ENCODE measurements at regions not wholly inside any gene's neighbourhood (a gene's known extent, or its start where the extent isn't known, plus 50 kb on each side); places are given as distances from the start of the nearest gene placed in this dataset.

DNA sequence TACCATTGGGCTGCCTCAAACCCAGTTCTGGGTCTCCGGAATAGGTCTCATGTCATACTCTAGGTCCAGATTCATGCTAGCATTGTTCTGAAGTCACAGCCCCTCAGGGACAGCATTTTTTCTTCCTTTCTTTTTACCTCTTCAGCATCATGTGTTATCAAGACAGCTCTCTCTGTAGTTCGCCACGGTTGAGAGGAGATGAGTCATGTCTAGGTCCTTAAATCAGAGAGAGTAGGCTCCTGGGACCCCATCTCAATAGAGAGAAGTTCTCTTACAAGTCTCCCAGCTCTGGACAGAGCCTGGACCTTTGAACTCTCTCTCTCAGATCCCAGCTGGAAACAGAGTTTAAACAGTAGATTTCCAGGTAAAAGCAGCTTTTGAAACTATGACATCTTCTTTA is 332.4 kb upstream of the CD180 start:
- Histone ChIP-seq H3K27ac (no peak overlapping the region), H3K9me3 (no peaks in the 10 kb centered on the region), H3K4me1 (no peaks in the 10 kb centered on the region), H3K27me3 (no peaks in the 10 kb centered on the region), H3K36me3 (no peaks in the 10 kb centered on the region), H3K4me3 (replicated peaks in 1 of 3) (no peak overlapping the region)
- peak; percentile 14 to 15 for DNase-seq
- 58 to 67% methylated on average over 3 of the region's 3 CpGs for WGBS, 2 donors
- intact Hi-C loops (cut with DNase I) = no loop called here
- TF ChIP-seq CTCF (IDR thresholded peaks at IDR 0.05) = no peak
- no peak for TF ChIP-seq POLR2A (IDR thresholded peaks at IDR 0.05)

- intact Hi-C loops (cut with DNase I) = no loop called here
- no peak overlapping the region for H3K27ac ChIP-seq
- no peaks in the 10 kb centered on the region for H3K4me1 ChIP-seq
- 94 to 97% methylated on average over 2 of the region's 2 CpGs for WGBS, 2 donors
- no peaks in the 10 kb centered on the region for H3K27me3 ChIP-seq
- H3K4me3 ChIP-seq (replicated peaks in 1 of 3) = no peak overlapping the region
- TF ChIP-seq CTCF (IDR thresholded peaks at IDR 0.05) (no peak), POLR2A (IDR thresholded peaks at IDR 0.05) (no peak)
- no peaks in the 10 kb centered on the region for H3K36me3 ChIP-seq
- H3K9me3 ChIP-seq = no peaks in the 10 kb centered on the region
- DNase-seq = no peak
Measured at GRCh38 chr5:67526793-67527192, 330.2 kb upstream of the CD180 start.

DNA sequence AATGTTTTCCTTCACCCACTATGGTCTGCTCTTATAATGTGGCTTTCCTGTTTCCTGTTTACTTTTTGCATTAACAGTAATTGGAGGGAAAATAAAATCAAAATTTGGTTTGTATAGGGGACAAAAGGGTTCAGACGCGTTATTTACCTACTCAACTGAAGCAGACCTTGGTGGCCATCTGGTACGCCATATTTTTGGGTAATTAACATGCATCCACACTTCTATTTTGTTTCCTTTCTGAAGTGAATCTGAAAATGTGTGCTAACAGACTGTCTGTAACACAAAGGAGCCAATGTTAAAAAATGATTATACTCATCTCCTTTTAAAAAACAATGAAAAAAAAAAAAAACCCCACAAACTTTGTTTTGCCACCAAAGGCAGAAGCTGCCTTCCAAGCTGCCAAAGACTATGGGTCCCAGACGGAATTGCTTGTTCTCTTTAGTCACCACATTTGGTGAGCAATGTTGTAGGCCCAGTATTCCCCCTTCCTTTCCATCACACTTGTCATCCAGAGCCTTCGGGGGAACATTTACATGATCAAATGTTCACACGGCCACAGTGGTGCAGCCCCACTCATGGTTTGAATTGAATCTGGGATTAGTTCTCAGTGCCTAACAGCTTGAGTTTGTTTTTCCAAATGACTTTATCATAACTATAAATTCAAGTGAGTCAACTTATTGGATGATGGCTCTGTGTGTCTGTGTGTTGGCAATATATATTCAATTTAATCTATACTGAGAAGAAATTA is 323.7 kb upstream of the CD180 start:
- WGBS, 2 donors = 92 to 98% methylated on average over 6 of the region's 6 CpGs
- H3K36me3 ChIP-seq = no peaks in the 10 kb centered on the region
- no peaks in the 10 kb centered on the region for H3K9me3 ChIP-seq
- intact Hi-C loops (cut with DNase I) = no loop called here
- H3K4me3 ChIP-seq (replicated peaks in 1 of 3) = no peak overlapping the region
- peaks cover 11 to 19% of the 10 kb centered on the region in 2 donors for H3K4me1 ChIP-seq
- DNase-seq = no peak
- no peak for TF ChIP-seq CTCF (IDR thresholded peaks at IDR 0.05)
- TF ChIP-seq POLR2A (IDR thresholded peaks at IDR 0.05) = no peak
- no peak overlapping the region for H3K27ac ChIP-seq
- no peaks in the 10 kb centered on the region for H3K27me3 ChIP-seq

- H3K36me3 ChIP-seq = no peaks in the 10 kb centered on the region
- H3K9me3 ChIP-seq = no peaks in the 10 kb centered on the region
- WGBS, 2 donors = 97 to 99% methylated on average over 2 of the region's 2 CpGs
- H3K27me3 ChIP-seq = no peaks in the 10 kb centered on the region
- H3K4me1 ChIP-seq = peaks cover 11 to 19% of the 10 kb centered on the region in 2 donors
- intact Hi-C loops (cut with DNase I) = no loop called here
- no peak for TF ChIP-seq POLR2A (IDR thresholded peaks at IDR 0.05)
- no peak for TF ChIP-seq CTCF (IDR thresholded peaks at IDR 0.05)
- H3K4me3 ChIP-seq (replicated peaks in 1 of 3) = no peak overlapping the region
- H3K27ac ChIP-seq = no peak overlapping the region
- no peak for DNase-seq
Measured at GRCh38 chr5:67518227-67518626, 321.6 kb upstream of the CD180 start.

DNA sequence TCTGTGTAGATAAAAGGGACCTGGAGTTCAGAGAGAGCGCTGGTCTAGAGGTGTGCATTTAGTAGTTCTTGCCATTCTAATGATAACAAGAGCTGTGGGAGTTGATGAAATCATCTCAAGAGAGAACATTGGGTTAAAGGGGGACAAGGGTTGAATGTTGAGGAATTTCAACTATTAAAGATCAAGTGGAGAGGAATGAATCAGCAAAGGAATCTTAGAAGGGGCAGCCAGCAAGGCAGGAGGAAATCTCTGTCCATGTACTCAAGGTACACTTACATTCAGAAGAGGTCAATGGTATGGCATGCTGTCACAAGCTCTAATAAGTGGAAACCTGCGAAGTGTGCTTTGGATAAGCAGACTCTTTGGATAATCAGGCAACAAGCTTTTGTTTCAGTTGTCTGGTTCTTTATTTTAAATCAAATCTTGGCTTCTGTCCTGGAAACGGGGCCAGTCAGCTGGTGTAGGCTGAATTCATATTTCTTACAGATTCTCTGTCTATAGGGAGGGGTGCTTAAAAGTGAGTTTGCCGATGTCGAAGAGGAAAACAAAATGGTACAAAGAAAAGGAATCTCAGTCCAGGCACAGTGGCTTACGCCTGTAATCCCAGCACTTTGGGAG is 320.5 kb upstream of the CD180 start:
- Histone ChIP-seq H3K36me3 (no peaks in the 10 kb centered on the region), H3K27ac (peak overlapping the region; percentile 29 to 69 (median 68)), H3K9me3 (no peaks in the 10 kb centered on the region), H3K4me3 (replicated peaks in 1 of 3) (no peak overlapping the region), H3K27me3 (no peaks in the 10 kb centered on the region), H3K4me1 (peaks cover 11 to 19% of the 10 kb centered on the region in 2 donors)
- WGBS, 2 donors = 47 to 59% methylated on average over 6 of the region's 6 CpGs
- peak; percentile 65 to 69 for DNase-seq
- TF ChIP-seq POLR2A (IDR thresholded peaks at IDR 0.05) = no peak
- intact Hi-C loops (cut with DNase I) = no loop called here
